Myocyte (in vitro differentiated cells): ENCODE measurements at regions not wholly inside any gene's neighbourhood (a gene's known extent, or its start where the extent isn't known, plus 50 kb on each side); places are given as distances from the start of the nearest gene placed in this dataset.
"Not testable (repeated sequence)": the region's sequence is repeated elsewhere in the genome, so short reads cannot be mapped to it uniquely, and the experiment has no call there.

Source experiments
- DNase-seq: peaks from one replicate; pipeline ENCODE4 v3.0.0-alpha.2; 2012; ENCODE audit warnings: low read depth

DNA sequence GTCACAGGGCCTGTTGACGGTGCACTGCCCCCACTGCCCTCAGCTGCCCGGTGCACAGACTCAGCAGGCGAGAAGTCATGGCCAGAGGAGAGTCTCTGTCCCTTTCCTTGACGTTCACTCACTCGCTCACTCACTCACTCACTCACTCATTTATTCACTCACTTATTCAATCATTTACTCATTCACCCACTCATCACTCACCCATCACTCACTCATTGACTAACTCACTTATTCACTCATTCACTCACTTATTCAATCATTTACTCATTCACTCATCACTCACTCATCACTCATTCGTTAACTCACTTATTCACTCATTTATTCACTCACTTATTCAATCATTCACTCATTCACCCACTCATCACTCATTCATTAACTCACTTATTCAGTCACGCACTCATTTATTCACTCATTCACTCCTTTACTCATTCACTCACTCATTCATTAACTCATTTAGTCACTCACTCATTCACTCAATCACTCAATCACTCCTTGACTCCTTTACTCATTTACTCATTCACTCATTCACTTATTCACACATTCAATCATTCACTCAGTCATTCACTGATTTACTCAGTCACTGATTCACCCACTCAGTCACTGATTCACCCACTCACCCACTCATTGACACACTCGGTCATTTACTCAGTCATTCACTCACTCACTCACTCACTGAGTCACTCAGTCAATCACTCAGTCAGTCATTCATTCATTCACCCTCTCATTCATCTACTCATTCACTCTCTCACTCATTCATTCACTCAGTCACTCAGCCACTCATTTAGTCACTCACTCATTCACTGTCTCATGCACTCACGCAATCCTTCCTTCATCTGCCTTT, 1193.5 kb downstream of the BRD1 start:
- no peak for DNase-seq

DNA sequence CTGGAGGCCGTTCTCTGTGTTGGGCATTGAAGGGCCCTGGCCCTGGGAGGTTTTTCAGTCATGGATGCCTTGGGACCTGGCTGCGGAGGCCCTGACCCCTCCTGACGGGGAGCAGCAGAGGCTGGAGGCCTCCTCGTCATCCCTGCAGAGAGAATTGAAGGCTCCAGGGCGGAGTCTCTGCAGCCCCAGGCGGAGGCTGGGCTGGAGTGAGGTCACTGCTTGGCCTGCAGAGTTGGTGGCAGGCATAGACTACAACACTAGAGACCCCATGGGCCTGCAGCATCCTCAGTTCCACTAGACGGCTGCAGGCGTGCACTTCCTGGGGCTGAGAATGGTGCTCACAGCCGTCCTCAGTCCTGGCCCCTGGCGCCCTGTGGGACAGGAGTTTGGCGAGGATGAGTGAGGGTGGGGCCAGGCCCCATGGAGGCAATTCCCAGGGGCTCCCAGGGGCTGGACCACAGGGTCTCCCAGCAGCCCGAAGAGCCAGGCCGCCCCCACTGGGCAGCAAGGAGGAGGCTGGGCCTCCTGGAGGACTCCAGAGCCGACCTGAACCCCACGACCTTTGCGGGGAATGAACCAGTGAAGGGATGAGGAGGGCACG, 1194.9 kb downstream of the BRD1 start:
- DNase-seq, result no peak

DNA sequence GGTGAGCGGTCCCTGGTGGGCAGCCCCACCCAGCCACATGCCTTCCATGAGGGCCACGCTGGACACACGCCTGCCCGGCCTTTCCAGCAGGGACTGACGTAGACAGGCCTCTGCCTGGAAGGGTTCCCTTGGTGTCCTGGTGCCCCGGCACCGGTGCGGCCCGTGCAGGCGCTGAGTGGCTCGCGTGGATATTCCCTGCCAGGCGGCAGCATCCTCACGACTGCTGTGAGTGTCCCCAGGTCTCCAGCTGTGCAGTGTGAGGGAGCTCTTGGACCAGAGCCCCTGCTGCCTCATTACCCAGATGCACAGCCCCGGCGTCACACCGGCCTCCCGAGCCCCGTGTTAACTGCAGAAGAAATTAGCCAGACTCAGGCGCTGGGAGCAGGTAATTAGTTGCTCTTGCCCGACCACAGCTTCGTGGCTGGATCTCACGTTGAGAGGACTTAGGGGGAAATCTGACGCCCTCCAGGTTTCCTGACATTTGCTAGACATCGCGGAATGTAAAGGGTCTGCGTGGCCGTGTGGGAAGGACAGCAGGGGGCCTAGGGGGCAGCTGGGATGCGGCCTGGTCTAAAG, 1196.3 kb downstream of the BRD1 start:
- no peak for DNase-seq

DNA sequence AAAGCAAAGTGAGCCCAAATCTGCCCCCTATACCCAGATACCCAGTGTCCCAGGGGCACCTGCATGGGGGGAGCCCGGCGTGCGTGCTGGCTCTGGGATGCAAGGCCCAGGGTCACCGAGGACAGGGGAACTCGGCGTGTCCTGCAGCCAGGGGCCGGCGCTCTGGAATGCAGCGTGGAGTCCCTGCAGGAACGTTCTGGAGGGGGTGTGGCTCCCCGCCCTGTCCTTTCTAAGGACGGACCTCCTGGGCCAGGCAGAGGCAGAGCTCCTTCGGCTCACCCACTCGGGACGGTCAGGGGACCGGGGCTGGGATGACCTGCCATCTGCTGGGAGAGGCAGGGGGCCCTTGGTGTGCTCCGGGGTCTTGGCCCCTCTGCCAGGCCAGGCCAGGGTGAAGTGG, 1196.8 kb downstream of the BRD1 start:
- no peak for DNase-seq

DNA sequence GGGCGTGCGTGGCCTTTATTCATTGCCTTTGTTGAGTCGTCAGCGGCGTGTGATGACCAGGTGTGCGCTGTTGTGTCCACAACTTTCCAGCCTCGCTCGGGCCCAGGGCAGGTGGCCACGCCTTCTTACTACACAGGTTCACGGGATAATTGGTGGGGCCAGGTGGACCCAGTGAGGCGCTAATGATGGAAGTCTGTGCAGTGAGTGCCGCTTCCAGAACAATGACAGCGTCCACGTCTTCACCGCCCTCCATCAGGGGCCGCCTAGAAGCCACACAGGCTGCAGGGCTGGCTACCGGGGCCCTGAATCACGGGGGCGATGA, 1197.3 kb downstream of the BRD1 start:
- DNase-seq, result no peak

DNA sequence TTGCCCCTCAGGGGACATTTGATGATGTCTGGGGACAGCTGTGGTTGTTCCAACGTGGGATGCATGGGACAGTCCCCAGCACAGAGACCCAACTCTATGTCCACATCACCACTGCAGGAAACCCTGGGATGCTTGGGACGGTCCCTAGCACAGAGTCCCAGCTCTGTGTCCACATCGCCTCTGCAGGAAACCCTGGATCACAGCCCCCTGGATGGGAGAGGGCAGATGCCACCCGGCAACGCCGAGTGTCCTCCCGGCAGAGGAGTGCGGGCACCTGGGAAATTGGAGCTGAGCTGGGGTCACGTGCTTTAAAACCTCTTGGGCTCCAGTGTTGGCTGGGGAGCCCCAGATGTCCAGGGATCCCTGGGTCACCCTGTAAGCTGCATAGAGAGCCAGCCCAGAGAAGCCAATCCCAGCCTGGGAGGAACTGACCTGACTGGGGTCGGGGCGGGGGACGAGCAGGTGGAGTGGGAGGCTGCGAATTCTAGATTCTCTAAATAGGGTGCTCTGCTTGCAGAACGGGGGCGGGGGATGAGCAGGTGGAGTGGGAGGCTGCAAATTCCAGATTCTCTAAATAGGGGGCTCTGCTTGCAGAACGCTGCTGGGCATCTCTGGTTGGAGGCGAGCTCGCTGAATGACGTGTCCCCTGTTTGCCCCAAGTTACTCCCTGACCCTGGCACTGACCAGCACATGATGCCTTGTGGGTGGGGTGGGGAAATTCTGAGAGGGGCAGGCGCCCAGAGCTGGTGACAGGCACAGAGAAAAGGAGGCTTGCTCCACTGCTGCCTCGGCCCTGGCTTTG, 1197.8 kb downstream of the BRD1 start:
- no peak for DNase-seq

DNA sequence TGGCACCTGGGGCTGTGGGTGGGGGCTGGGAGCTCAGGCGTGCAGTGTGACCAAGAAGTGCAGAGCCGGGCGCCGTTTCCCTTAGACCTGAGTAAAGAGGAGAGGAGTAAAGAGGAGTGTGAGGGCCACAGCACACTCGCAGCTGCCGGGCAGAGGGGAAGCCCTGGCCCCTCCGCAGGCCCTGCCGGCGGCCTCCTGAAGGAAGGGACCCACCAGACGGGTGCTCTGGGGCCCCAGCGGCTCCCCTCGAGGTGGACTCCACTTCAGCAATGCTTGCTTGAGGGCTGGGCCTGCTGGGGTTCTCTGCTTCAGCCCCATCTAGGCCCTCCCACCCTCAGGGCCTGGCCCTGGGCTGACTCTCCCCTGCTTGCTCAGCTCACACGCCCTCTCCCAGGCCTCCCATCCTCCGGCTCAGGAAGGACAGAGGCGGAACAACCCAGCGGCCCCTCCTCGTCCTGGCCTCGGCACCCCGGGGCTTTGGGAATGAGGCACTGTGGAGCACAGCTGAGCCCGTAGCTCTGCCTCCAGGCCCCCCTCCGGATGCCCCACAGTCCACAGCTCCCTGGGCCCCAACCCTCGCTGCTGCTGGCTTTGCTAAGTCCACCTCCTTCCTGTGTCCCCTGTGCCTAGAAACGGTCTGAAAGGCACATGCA, 1198.7 kb downstream of the BRD1 start:
- no peak for DNase-seq

DNA sequence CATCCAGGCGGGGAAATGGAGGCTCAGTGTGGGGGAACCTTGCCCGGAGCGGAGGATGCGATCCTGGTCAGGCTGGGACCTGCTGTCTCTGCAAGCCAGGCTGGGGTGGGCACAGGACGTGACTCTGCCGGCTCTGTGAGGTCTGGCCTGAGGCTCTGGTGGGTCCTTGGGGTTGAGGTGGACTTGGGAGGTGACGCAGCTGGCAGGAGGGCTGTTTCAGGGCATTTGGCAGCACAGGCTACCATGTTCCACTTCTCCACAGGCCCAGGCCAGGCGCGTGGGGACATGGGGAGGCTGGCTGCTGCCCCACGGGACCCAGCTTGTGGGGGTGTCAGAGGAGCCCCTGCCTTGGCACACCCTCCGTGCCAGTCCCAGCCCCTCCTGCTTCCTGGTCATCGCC, 1199.7 kb downstream of the BRD1 start:
- DNase-seq, result no peak

DNA sequence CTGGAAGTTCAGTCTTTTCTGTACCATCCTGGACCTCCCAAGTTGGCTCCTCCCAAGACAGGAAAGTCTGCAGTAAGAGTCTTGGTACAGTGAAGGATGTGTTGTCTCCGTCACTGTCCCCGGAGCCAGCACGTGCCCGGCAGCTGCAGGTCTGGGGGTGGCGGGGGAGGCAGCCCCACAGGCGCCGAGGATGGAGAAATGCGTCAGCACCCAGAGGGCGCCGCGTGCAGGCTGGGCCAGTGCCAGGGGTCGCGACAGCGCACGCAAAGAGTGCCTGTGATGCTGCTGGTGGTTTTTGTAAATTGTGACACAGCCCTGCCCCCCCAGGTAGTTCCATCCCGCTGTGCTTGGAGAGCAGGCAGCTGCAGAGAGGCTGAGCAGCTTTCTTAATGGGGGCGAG, 1200.5 kb downstream of the BRD1 start:
- no peak for DNase-seq

DNA sequence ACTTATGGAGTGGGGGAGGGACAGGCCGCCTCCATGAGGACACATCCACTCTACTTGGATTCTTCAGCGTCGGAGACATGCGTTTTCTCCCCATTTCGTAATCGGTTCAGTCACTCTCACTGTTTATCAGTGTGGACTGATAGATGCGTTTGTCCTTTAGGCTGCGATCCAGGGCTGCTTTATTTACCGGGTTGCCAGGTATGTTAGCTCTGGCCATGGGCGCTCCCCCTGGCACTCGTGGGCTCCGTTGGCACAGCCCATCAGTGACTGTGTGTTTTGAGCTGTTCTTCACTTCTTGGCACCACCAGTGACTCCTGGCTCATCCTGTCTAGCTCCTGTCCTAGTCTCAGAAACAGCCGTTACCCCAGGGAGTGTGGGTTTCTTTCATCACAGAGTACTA, 1203.3 kb downstream of the BRD1 start:
- no peak for DNase-seq

DNA sequence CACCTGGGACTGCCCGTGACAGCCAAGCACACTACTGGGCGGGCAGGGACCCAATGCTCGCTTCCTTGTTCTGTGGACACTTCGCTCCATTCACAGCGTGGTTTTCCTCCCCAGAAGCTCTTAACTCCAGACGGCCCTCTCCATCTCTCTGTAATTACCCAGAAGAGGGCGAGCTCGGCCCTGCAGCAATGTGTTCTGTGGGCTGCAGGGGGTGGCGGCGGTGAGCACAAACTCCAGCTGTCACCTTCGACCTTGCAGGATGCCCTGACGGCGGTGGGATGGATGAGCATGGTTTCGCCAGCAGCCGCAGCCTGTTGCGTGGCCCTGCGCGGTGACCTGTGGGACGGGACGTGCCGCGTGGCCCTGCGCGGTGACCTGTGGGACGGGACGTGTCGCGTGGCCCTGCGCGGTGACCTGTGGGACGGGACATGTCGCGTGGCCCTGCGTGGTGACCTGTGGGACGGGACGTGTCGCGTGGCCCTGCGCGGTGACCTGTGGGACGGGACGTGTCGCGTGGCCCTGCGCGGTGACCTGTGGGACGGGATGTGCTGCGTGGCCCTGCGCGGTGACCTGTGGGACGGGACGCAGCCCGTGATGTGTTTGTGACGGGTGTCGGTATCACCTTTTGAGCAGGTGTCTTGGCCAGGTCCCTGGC, 1204.7 kb downstream of the BRD1 start:
- DNase-seq, result no peak

DNA sequence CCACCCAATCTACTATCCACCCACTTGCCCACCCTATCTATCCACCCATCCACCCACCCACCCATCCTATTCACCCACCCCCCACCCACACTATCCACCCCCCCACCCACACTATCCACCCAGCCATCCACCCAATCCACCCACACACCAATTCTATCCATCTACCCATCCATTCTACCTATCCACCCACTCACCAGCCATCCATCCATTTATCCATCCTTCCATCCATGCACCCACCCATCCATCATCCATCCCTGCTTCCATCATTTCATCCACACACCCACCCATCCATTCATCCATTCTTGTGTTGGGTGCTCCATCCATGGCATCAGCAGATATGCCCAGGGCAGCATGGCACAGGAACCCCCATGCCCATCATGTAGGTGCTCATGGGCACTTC, 1206.6 kb downstream of the BRD1 start:
- no peak for DNase-seq

DNA sequence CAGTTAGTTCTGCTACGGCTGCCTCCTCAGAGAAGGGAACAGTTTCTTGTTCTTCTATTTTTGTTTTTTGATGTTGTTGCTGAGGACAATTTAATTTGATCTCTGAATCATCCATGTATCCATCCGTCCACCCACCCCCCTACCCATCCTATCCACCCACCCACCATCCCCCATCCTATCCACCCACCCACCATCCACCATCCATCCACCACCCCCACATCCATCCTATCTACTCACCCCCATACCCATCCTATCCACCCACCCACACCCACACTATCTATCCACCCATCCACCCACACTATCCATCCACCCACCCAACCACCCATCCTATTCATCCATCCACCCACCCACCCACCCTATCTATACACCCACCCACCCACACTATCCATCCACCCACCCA, 1207.2 kb downstream of the BRD1 start:
- DNase-seq, result not testable (repeated sequence)

DNA sequence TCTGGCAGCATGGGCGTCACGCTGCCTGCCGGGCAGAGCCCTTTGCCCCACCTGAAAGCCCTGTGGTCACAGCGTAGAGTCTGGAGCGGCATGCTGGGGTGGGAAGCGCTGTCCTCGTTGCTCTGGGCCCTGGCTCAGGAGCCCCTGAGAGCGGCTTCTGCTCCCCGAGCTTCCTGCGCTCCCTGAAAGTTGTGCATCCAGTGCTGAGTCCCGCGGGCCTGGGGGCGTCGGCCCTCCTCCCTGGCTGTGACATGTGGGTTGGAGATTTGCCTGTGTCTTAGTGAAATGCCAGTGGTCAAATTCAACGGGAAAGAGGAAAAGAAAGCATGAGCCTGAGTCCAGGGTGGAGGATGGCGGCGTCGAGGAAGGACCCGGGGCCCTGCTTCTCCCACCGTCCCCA, 1208.0 kb downstream of the BRD1 start:
- no peak for DNase-seq

DNA sequence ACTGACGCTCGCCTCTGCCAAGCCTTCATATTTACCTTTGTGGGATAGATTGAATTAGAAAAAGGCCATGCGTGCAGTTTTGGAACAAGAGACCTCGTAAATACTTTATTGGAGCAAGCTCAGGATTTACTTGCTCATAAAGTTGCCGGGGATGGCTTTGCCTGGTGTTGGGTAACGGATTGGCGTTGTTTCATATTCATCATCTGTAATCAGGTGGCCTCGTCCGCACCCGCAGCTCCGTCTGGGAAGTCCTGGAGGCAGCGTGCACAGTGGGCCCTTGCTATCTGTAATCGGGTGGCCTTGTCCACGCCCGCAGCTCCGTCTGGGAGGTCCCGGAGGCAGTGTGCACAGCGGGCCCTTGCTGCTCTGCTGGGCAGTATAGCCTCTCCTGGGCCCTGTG, 1209.3 kb downstream of the BRD1 start:
- DNase-seq, result no peak

DNA sequence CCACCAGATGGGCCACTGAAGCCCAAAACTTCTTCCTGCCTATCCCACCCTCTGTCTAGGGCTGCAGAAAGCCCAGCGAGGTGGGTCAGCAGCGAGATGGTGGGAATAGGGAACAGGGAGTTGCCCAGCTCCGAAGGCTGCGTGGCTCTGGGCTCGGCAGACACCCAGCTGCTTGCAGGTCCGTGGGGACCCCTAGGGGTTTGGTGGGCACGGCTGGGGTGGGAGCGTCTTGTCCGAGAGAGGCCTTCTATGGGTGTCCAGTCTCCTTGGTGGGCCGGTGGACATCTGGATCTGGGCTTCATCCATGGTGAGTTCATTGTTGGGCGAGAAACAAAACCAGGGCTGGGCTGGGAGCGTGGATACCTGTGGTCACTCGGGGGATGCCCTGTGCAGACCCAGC, 1211.0 kb downstream of the BRD1 start:
- no peak for DNase-seq

DNA sequence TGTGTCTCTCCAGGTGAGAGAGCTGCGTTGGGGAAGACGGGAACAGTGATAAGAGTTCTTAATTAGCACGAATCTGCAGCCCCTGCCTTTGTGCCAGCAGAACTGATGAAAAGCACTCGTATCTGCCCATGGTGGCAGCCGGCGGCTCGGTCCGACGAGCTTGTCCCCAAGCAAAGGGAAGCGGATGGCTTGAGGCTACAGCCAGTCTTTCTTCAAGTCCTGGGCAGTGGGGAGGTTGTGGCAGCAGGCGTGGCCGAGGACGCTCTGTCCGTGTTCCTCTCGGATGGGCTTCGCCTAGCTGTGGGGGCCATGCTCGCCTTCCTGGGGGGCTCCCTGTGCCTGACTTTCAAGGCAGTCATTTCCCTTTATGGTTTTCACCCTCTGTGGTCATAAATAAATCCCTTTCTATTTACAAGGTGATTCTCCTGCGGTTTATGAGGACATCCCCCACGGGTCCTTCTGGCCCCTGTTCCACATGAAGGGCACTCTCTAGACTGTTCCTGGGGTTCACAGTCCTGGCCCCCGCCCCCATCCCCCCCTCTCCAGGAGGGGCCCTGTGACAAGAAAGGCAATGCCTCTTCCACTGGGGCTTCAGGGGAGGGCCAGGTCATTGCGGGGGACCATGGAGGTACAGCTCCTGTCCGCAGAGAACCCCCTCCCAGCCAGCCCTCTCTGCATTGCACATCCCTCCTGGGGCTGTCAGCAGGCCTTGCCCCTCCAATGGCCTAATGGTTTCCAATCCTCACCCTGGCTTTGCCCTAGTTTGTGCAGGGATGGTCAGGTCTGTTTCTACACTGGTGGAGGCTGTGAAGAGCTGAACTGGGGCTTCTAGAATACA, 1212.3 kb downstream of the BRD1 start:
- no peak for DNase-seq

DNA sequence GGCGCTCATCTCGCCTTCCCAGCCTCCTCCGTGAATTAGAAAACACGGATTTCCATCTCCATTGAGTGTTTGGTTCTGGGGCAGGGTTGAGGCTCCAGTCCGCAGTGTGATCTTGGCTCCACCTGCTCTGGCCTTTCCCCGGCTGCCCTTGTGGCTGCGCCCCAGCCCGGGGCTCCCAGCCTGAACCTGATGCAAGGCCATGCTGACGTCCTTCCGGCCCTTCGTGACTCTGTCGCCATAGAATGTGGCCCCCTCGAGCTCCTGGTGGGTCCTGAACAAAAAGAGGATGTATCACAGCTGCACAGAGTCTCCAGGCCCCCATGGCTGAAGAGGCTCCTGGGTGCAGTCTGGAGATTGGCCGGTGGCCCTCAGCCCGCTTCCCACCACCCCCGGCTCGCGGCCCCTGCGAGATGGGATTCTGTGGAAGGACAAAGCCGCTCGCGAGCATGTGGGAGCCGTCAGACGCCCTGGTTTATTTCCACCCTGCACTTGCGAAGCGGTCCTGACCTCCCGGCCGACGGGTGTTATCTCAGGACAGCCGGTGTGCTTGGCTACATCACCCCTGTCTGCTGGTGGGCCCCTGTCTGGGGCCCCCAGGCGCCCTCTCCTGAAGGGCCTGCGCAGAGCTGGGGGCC, 1214.0 kb downstream of the BRD1 start:
- no peak for DNase-seq
